GM19025 (cell line): ENCODE measurements at regions not wholly inside any gene's neighbourhood (a gene's known extent, or its start where the extent isn't known, plus 50 kb on each side); places are given as distances from the start of the nearest gene placed in this dataset.
"Not testable (repeated sequence)": the region's sequence is repeated elsewhere in the genome, so short reads cannot be mapped to it uniquely, and the experiment has no call there.

Experiments used
- ATAC-seq: cut with Tn5 transposase; IDR thresholded peaks from one replicate; pipeline ENCODE4 v1.9.1; 2021; ENCODE audit warnings: mild to moderate bottlenecking, low read depth, moderate library complexity; ENCODE audit not compliant: unreplicated experiment

DNA sequence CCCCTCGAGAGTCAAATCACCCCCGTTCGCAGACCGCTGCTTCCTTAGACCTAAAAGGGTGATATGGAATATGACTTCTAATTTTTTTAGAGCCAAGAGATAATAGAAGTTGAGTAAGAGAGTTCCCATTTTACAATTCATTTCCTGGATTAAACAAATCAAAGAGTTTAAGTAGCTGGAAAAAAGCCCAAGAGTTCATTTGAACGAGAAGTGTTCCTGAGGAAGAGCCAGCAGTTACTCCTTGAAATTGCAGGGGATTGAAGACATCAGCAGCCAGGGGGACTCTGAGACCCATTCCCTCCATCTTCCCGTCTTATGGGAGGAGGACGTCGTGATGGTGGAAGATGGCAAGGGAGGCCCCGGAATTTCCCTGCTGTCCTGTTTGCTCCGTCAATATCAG lies 277.0 kb downstream of the WDR11 start:
- no peak for ATAC-seq

DNA sequence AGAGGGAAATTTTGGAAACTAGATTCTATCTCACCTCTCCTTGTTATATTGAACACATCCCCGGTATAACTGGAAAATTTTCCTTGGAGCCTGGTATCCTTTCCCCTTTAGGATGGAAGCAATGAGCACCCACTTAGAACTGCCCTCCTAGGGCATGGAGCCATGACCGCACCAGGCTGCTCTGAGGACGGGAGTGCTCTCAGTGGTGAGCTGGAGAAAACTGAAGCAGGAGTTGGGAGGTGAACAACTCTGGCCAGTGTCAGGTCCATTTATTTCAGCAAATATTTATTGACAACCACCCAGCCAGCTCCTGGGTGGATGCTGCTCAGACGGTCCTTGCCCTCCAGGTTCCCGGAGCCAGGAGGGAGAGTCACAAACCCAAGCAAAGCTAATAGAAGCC lies 278.1 kb downstream of the WDR11 start:
- ATAC-seq: no peak

GRCh38 chr10:121130382-121130781 lies 279.2 kb downstream of the WDR11 start:
- ATAC-seq: no peak

GRCh38 chr10:121131014-121131413 lies 279.9 kb downstream of the WDR11 start:
- no peak for ATAC-seq

GRCh38 chr10:121131426-121132265 lies 280.5 kb downstream of the WDR11 start:
- no peak for ATAC-seq

DNA sequence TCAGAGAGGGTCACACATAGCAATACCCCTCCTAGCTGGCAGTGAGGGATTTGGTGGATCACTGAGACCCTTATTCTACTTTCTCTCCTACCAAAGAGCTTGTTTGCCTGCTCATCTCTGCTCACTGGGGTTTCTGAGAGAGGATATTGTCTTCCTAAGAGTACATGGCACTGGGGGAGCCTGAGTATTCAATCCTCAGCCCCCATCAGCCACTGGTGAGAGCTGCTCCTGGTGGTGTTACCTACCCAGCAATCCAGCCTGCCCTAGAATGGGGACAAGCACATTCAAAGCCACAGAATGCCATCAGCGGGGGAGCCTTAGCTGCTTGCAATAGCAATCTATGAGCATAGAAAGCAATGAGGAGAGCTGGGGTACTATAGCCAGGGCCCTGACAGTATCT lies 281.1 kb downstream of the WDR11 start:
- ATAC-seq: no peak

GRCh38 chr10:121133901-121134300 lies 282.7 kb downstream of the WDR11 start:
- no peak for ATAC-seq

DNA sequence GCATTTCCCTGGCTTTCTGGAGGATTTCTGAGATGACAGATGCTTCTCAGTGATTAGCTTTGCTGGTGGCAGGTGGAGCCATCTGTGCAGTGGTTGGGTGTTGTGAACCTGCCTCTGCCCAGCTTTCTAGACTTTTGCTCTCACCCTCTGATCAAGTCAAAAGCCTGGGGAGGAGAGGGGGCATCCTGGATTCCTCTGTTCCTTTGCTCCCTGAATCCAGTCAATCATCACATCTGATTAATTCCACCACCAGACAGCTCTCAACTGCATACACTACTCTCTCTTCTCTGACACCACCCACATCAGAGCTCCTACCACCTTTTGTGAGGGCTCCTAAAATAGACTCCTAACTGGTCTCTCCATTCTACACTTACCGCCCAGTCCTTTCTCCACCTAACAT lies 283.5 kb downstream of the WDR11 start:
- no peak for ATAC-seq

- no peak for ATAC-seq
These were observed 284.4 kb downstream of the WDR11 start for GRCh38 chr10:121135512-121135911.

- ATAC-seq: no peak
These were observed 286.4 kb downstream of the WDR11 start for GRCh38 chr10:121137533-121137932.

- ATAC-seq: no peak
These were observed 287.1 kb downstream of the WDR11 start for GRCh38 chr10:121138112-121138860.

GRCh38 chr10:121138918-121139317 lies 287.8 kb downstream of the WDR11 start:
- ATAC-seq: no peak

GRCh38 chr10:121145802-121146395 lies 294.7 kb downstream of the WDR11 start:
- ATAC-seq: not testable (repeated sequence)

GRCh38 chr10:121148921-121149320 lies 297.8 kb downstream of the WDR11 start:
- no peak for ATAC-seq

GRCh38 chr10:121152033-121152432 lies 300.9 kb downstream of the WDR11 start:
- ATAC-seq: no peak

DNA sequence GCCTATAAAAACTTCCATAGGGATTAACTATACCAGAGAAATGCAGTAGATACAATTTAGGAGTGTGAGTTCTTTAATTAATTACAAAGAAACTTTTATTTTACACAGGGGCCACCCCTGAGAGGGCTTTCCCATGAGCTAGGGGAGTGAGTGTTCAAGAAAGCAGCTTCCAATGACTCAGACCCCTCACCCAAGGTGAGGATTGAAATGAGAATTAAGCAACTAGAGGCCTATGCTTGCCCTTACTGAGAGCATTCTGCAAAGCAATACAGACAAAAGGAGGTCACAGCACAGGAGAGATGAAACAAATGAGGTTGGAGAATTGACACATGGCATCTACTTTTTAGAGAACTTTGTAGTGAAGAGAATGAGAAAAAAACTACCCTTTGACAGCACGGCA lies 301.8 kb downstream of the WDR11 start:
- no peak for ATAC-seq

DNA sequence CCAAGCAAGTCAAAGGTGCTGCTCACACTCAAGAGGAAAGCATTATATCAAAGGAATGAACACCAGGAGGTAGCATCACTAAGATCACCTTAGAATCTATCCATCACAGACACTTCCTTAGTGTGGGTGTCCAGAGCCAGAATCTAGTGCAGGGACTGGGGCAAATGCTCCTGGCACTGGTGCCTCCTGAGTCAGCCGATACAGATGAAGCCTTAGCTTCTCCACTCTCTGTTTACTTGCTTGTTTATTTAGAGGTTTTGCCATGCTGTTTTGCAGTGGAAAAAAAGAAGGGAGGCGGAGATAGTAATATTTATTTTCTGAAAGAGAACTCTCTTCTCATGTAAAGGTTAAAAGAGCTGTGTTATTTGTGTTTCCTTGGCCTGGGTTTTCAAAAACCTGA lies 303.1 kb downstream of the WDR11 start:
- ATAC-seq: no peak

DNA sequence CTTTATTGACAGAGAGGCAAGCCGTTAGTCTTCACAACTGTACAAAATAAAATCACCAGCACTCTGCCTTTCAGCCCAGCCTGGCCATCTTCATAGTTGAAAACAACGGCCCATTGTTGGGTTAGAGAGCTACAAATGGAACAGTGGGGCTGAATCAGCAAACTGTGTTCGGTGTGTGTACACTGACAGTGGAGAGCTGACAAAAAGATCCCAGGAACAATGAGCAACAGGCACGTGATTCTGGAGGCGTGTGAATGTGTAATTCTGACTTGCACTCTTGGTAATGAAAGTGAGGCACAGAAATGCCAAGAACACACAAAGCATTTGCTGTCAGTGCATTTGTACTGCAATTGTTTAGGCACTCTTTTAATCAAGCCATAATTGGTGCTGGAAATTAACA lies 303.7 kb downstream of the WDR11 start:
- ATAC-seq: no peak

GRCh38 chr10:121155742-121156474 lies 304.7 kb downstream of the WDR11 start:
- no peak for ATAC-seq

- no peak for ATAC-seq
These were observed 306.8 kb downstream of the WDR11 start for GRCh38 chr10:121157998-121158397.
